NCI-H1417 (cell line): ENCODE measurements at regions not wholly inside any gene's neighbourhood (a gene's known extent, or its start where the extent isn't known, plus 50 kb on each side); places are given as distances from the start of the nearest gene placed in this dataset.

Experiments
- DNase-seq, 3 experiments: peaks; one replicate each; lab custom pipeline; 2025; lab: John Stamatoyannopoulos, UW

GRCh38 chr1:219993554-219994433 lies 52.5 kb downstream of the EPRS1 start:
- no peak for DNase-seq

GRCh38 chr1:219991919-219992318 lies 54.4 kb downstream of the EPRS1 start:
- no peak for DNase-seq

- DNase-seq, result no peak
Measured at GRCh38 chr1:219991511-219991810, 54.8 kb downstream of the EPRS1 start.

- peak in 2 of 3 experiments; percentile 1 to 68 for DNase-seq
Measured at GRCh38 chr1:219990782-219991510, 55.4 kb downstream of the EPRS1 start.

GRCh38 chr1:219989766-219990165 lies 56.5 kb downstream of the EPRS1 start:
- no peak for DNase-seq

- DNase-seq, result no peak
Measured at GRCh38 chr1:219988818-219989217, 57.5 kb downstream of the EPRS1 start.

- DNase-seq, result no peak
Measured at GRCh38 chr1:219988387-219988786, 57.9 kb downstream of the EPRS1 start.

- DNase-seq, result no peak
Measured at GRCh38 chr1:219987325-219987724, 59.0 kb upstream of the SLC30A10 start.

- no peak for DNase-seq
Measured at GRCh38 chr1:219985169-219985568, 56.8 kb upstream of the SLC30A10 start.
